ENCODE measurements at regions not wholly inside any gene's neighbourhood (a gene's known extent, or its start where the extent isn't known, plus 50 kb on each side); places are given as distances from the start of the nearest gene placed in this dataset.

- H3K27ac ChIP-seq = no peak overlapping the region
- no peaks in the 10 kb centered on the region for H3K4me1 ChIP-seq
- DNase-seq = no peak
- no peak overlapping the region for H3K4me3 ChIP-seq
- TF ChIP-seq CTCF (IDR thresholded peaks at IDR 0.05) = no peak
- no peaks in the 10 kb centered on the region for H3K27me3 ChIP-seq
- no peaks in the 10 kb centered on the region for H3K9me3 ChIP-seq
- no peaks in the 10 kb centered on the region for H3K36me3 ChIP-seq
- intact Hi-C loops (cut with DNase I) = no loop called here
- ATAC-seq = no peak
Measured at GRCh38 chr4:181225616-181226261, 1017.5 kb upstream of the TENM3 start.

- Histone ChIP-seq H3K4me3 (no peak overlapping the region), H3K4me1 (no peaks in the 10 kb centered on the region), H3K27ac (no peak overlapping the region), H3K36me3 (no peaks in the 10 kb centered on the region), H3K27me3 (no peaks in the 10 kb centered on the region), H3K9me3 (no peaks in the 10 kb centered on the region)
- ATAC-seq (no peak), DNase-seq (no peak)
- TF ChIP-seq CTCF (IDR thresholded peaks at IDR 0.05) = no peak
- intact Hi-C loops (cut with DNase I) = no loop called here
Measured at GRCh38 chr4:181234951-181235680, 1008.1 kb upstream of the TENM3 start.

GRCh38 chr4:181245326-181245725 lies 997.9 kb upstream of the TENM3 start:
- Histone ChIP-seq H3K9me3 (no peaks in the 10 kb centered on the region), H3K27ac (no peak overlapping the region), H3K36me3 (no peaks in the 10 kb centered on the region), H3K27me3 (no peaks in the 10 kb centered on the region), H3K4me3 (no peak overlapping the region), H3K4me1 (no peaks in the 10 kb centered on the region)
- TF ChIP-seq CTCF (IDR thresholded peaks at IDR 0.05) = no peak
- no peak for ATAC-seq
- intact Hi-C loops (cut with DNase I) = no loop called here
- DNase-seq = no peak

GRCh38 chr4:181249031-181249430 lies 994.2 kb upstream of the TENM3 start:
- Histone ChIP-seq H3K4me3 (no peak overlapping the region), H3K4me1 (no peaks in the 10 kb centered on the region), H3K9me3 (no peaks in the 10 kb centered on the region), H3K27ac (no peak overlapping the region), H3K36me3 (no peaks in the 10 kb centered on the region), H3K27me3 (no peaks in the 10 kb centered on the region)
- intact Hi-C loops (cut with DNase I) = no loop called here
- ATAC-seq (no peak), DNase-seq (no peak)
- no peak for TF ChIP-seq CTCF (IDR thresholded peaks at IDR 0.05)

- no peaks in the 10 kb centered on the region for H3K9me3 ChIP-seq
- H3K36me3 ChIP-seq = no peaks in the 10 kb centered on the region
- ATAC-seq = no peak
- H3K27ac ChIP-seq = no peak overlapping the region
- H3K4me1 ChIP-seq = no peaks in the 10 kb centered on the region
- no peak overlapping the region for H3K4me3 ChIP-seq
- no peak for TF ChIP-seq CTCF (IDR thresholded peaks at IDR 0.05)
- H3K27me3 ChIP-seq = no peaks in the 10 kb centered on the region
- intact Hi-C loops (cut with DNase I) = no loop called here
- DNase-seq = no peak
Measured at GRCh38 chr4:181254771-181255170, 988.4 kb upstream of the TENM3 start.
